ENCODE measurements at regions not wholly inside any gene's neighbourhood (a gene's known extent, or its start where the extent isn't known, plus 50 kb on each side); places are given as distances from the start of the nearest gene placed in this dataset.

DNA sequence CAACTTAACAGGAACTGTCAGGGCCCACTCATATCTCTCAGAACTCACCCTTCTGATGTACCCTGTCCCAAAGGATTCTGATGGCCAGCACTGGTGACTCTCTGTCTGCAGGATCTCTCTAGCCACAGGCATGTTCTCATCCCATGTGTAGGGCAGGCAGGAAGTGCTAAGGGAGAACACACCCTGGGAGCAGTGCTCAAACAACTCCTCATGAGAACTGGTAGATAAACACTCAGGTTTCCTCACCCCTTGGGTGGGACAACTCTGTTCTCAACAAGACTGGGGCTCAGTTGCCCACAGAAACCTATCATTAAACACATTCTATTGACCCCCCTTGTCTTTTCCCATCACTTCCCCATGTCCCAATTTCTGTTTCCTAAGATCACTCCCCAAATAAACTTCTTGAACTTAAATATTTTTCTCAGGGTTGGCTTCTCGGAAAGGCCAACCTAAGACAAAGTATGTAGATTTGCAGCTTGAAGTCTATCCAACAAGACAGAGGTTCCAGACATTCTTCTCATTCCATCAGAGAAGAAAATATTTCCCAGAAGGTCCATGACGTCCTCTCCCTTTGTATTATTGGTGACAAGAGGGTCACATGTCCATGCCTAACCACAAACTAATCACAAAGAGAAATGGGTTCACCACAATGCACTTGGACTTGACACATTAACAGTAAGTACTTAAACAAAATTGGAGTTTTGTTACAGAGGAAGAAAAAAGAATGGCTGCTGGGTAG lies 276.6 kb upstream of the GADL1 start:
- Mint-ChIP-seq H3K4me3 (no peak overlapping the region), H3K36me3 (ENCODE audit: low read depth) (no peaks in the 10 kb centered on the region), H3K27ac (no peak overlapping the region), H3K27me3 (no peaks in the 10 kb centered on the region), H3K9me3 (no peaks in the 10 kb centered on the region), H3K4me1 (ENCODE audit: low read depth) (peaks cover 10% of the 10 kb centered on the region)
- POLR2A ChIA-PET, result no interaction called here
- CTCF ChIA-PET, result no interaction called here
- ATAC-seq (no peak), DNase-seq (no peak)
- intact Hi-C loops (cut with micrococcal nuclease), result no loop called here
- TF ChIP-seq, protein P1, sequence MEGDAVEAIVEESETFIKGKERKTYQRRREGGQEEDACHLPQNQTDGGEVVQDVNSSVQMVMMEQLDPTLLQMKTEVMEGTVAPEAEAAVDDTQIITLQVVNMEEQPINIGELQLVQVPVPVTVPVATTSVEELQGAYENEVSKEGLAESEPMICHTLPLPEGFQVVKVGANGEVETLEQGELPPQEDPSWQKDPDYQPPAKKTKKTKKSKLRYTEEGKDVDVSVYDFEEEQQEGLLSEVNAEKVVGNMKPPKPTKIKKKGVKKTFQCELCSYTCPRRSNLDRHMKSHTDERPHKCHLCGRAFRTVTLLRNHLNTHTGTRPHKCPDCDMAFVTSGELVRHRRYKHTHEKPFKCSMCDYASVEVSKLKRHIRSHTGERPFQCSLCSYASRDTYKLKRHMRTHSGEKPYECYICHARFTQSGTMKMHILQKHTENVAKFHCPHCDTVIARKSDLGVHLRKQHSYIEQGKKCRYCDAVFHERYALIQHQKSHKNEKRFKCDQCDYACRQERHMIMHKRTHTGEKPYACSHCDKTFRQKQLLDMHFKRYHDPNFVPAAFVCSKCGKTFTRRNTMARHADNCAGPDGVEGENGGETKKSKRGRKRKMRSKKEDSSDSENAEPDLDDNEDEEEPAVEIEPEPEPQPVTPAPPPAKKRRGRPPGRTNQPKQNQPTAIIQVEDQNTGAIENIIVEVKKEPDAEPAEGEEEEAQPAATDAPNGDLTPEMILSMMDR (IDR thresholded peaks at IDR 0.05), result no peak

DNA sequence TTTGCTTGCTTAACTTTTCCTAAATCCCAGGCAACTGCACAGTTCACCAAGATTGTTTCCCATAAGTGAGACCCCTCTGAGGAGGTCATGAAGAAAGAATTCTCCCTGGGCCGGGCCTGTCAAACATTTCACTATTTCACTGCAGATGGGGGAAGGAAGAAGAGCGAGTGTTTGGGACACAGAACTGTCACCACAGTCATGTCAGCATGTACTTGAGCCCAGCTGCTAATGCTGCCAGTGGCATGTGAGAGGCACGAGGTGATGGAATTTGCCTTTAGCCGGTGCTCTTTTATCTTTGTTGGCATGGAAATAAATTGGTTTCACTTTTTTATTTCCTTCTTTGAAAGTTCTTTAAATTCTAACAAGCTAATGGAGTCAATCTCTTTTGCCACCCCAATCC lies 277.9 kb upstream of the GADL1 start:
- ChIA-PET POLR2A (no interaction called here), CTCF (no interaction called here)
- Mint-ChIP-seq H3K27ac (no peak overlapping the region), H3K27me3 (no peaks in the 10 kb centered on the region), H3K4me3 (no peak overlapping the region), H3K4me1 (ENCODE audit: low read depth) (peaks cover 8% of the 10 kb centered on the region), H3K36me3 (ENCODE audit: low read depth) (no peaks in the 10 kb centered on the region), H3K9me3 (no peaks in the 10 kb centered on the region)
- ATAC-seq, result no peak
- DNase-seq, result no peak
- intact Hi-C loops (cut with micrococcal nuclease), result no loop called here
- TF ChIP-seq, protein P1 (IDR thresholded peaks at IDR 0.05), result no peak

DNA sequence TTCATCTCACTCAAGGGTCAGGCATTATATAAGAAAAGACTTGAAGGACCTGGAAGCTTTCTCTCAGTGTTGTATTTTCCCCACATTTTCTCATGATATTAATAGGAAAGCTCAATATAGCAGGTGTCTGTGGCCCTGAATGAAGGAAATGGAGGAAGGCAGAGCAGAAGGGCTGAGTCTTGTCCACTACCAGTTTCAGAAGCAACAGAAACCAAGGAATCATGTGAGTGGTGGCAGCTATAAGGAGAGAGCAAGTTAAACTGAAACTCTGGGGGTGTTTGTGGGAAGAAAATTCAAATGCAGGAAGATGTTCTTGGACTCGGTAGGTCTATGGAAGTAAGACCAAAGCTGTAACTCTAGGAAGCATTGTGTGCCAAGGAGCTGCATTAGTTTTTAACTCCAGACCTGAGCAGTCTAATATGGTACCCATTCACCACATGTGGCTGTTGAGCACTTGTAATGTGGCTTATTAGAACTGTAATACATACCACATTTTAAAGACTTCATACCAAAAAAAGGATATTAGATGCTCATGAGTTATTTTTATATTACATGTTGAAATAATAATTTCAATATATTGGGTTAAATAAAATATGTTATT lies 278.8 kb upstream of the GADL1 start:
- ChIA-PET CTCF (interaction anchor here (1.2 kb wide), 1 partner anchor 8 kb away, joined by 3 read pairs; no protein-coding TSS in a partner anchor), POLR2A (interaction anchor here (0.8 kb wide), 1 partner anchor 360 kb away, joined by 4 read pairs; the partner anchor contains the start of gene STT3B)
- H3K4me1 Mint-ChIP-seq (ENCODE audit: low read depth), result peaks cover 8% of the 10 kb centered on the region
- no peaks in the 10 kb centered on the region for H3K27me3 Mint-ChIP-seq
- no peaks in the 10 kb centered on the region for H3K36me3 Mint-ChIP-seq (ENCODE audit: low read depth)
- H3K4me3 Mint-ChIP-seq, result no peak overlapping the region
- DNase-seq (no peak), ATAC-seq (no peak)
- TF ChIP-seq, protein P1 (IDR thresholded peaks at IDR 0.05), result no peak
- H3K27ac Mint-ChIP-seq, result no peak overlapping the region
- H3K9me3 Mint-ChIP-seq, result no peaks in the 10 kb centered on the region
- intact Hi-C loops (cut with micrococcal nuclease), result no loop called here

DNA sequence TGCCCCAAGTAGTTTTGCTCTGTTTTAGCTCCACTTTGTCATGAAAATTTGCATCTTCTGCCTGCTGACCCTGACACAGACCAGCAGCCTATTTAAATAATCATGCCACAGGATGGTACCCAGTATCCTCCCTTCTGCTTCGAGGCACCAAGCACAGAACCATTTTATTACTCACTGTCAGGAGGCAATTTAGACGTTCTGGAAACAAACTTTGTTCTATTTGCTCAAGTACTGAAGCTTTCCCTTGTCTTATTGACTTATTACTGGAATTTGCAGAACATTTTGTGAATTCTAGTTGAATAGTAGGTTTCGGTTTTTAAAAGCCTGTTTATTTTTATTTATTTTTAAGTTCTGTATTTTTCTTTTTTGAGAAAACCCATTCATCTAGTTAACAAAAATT lies 279.6 kb upstream of the GADL1 start:
- DNase-seq (no peak), ATAC-seq (no peak)
- CTCF ChIA-PET, result interaction anchor here (0.8 to 1.2 kb wide), 2 partner anchors 9 to 287 kb away, joined by 3 read pairs; no protein-coding TSS in a partner anchor
- no peaks in the 10 kb centered on the region for H3K9me3 Mint-ChIP-seq
- peaks cover 8% of the 10 kb centered on the region for H3K4me1 Mint-ChIP-seq (ENCODE audit: low read depth)
- TF ChIP-seq, protein P1 (IDR thresholded peaks at IDR 0.05), result no peak
- no peak overlapping the region for H3K27ac Mint-ChIP-seq
- intact Hi-C loops (cut with micrococcal nuclease), result no loop called here
- H3K36me3 Mint-ChIP-seq (ENCODE audit: low read depth), result no peaks in the 10 kb centered on the region
- H3K4me3 Mint-ChIP-seq, result no peak overlapping the region
- H3K27me3 Mint-ChIP-seq, result no peaks in the 10 kb centered on the region
- POLR2A ChIA-PET, result interaction anchor here (0.8 to 1.1 kb wide), 3 partner anchors 11 to 359 kb away, joined by 3 to 4 read pairs (median 3); partner anchors contain the start of gene STT3B

DNA sequence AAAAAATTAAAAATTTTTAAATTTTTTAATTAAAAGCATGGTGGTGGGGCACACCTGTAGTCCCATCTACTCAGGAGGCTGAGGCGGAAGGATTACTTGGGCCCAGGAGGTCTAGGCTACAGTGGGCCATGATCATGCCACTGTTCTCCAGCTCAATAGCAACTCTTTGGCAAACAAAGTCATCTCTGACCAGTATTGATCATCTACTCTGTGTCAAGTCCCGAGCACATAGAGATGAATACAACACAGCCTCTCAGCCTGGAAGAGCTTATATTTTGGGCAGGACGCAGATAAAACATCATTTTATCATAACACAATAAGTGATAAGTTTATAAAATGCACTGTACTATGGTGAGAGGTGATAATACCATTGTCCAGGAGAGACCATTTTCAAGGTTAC lies 281.6 kb upstream of the GADL1 start:
- no peak overlapping the region for H3K27ac Mint-ChIP-seq
- ChIA-PET POLR2A (no interaction called here), CTCF (no interaction called here)
- H3K4me3 Mint-ChIP-seq, result no peak overlapping the region
- H3K9me3 Mint-ChIP-seq, result no peaks in the 10 kb centered on the region
- H3K4me1 Mint-ChIP-seq (ENCODE audit: low read depth), result peaks cover 8% of the 10 kb centered on the region
- no peaks in the 10 kb centered on the region for H3K36me3 Mint-ChIP-seq (ENCODE audit: low read depth)
- ATAC-seq (no peak), DNase-seq (no peak)
- TF ChIP-seq, protein P1 (IDR thresholded peaks at IDR 0.05), result no peak
- intact Hi-C loops (cut with micrococcal nuclease), result no loop called here
- H3K27me3 Mint-ChIP-seq, result no peaks in the 10 kb centered on the region
